ENCODE measurements at regions not wholly inside any gene's neighbourhood (a gene's known extent, or its start where the extent isn't known, plus 50 kb on each side); places are given as distances from the start of the nearest gene placed in this dataset.

DNA sequence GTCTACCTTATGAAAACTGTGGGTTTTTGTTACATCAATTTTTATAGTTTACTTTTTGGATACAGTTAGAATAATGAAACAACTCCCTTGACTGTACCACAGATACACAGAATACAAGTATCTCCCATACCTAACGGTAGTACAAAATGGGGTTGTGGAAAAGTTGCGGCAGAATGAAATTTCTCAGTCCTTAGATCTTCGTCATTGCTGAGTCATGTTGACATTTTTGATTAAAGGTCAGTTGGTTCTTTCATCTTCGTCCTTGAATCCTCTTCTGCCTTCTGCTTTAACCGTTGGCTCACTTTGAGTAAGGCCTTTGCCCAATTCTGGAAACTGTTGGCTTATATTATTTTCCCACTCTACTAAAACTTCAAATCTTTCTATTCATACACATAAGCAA, 75.6 kb downstream of the TRIML1 start:
- no peak overlapping the region for H3K4me3 ChIP-seq (ENCODE audit: low read depth in 2 of 2, low read length in 2 of 2)
- no peaks in the 10 kb centered on the region for H3K36me3 ChIP-seq (ENCODE audit: control insufficient read depth, insufficient read depth, low read length)
- H3K9me3 ChIP-seq (ENCODE audit: control insufficient read depth, insufficient read depth, low read depth, low read length): no peaks in the 10 kb centered on the region
- DNase-seq (ENCODE audit: low read depth, low spot score) (no peak), ATAC-seq (no peak)
- in situ Hi-C loops (cut with HindIII; ENCODE audit: low pct_unique_long_range_greater_than_20kb, low sequenced_read_pairs): no loop called here
- no peaks in the 10 kb centered on the region for H3K4me1 ChIP-seq (ENCODE audit: control insufficient read depth, insufficient read depth, low read length)
- no peak for TF ChIP-seq TCF7L2 (IDR thresholded peaks at IDR 0.05; ENCODE audit: low read depth, low read length)
- TF ChIP-seq, protein P1, sequence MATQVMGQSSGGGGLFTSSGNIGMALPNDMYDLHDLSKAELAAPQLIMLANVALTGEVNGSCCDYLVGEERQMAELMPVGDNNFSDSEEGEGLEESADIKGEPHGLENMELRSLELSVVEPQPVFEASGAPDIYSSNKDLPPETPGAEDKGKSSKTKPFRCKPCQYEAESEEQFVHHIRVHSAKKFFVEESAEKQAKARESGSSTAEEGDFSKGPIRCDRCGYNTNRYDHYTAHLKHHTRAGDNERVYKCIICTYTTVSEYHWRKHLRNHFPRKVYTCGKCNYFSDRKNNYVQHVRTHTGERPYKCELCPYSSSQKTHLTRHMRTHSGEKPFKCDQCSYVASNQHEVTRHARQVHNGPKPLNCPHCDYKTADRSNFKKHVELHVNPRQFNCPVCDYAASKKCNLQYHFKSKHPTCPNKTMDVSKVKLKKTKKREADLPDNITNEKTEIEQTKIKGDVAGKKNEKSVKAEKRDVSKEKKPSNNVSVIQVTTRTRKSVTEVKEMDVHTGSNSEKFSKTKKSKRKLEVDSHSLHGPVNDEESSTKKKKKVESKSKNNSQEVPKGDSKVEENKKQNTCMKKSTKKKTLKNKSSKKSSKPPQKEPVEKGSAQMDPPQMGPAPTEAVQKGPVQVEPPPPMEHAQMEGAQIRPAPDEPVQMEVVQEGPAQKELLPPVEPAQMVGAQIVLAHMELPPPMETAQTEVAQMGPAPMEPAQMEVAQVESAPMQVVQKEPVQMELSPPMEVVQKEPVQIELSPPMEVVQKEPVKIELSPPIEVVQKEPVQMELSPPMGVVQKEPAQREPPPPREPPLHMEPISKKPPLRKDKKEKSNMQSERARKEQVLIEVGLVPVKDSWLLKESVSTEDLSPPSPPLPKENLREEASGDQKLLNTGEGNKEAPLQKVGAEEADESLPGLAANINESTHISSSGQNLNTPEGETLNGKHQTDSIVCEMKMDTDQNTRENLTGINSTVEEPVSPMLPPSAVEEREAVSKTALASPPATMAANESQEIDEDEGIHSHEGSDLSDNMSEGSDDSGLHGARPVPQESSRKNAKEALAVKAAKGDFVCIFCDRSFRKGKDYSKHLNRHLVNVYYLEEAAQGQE (IDR thresholded peaks at IDR 0.05; ENCODE audit: insufficient read depth in 1 of 2, low read depth in 2 of 2, low read length in 1 of 2): no peak
- TF ChIP-seq, protein P2, sequence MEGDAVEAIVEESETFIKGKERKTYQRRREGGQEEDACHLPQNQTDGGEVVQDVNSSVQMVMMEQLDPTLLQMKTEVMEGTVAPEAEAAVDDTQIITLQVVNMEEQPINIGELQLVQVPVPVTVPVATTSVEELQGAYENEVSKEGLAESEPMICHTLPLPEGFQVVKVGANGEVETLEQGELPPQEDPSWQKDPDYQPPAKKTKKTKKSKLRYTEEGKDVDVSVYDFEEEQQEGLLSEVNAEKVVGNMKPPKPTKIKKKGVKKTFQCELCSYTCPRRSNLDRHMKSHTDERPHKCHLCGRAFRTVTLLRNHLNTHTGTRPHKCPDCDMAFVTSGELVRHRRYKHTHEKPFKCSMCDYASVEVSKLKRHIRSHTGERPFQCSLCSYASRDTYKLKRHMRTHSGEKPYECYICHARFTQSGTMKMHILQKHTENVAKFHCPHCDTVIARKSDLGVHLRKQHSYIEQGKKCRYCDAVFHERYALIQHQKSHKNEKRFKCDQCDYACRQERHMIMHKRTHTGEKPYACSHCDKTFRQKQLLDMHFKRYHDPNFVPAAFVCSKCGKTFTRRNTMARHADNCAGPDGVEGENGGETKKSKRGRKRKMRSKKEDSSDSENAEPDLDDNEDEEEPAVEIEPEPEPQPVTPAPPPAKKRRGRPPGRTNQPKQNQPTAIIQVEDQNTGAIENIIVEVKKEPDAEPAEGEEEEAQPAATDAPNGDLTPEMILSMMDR (IDR thresholded peaks at IDR 0.05): no peak
- no peak for TF ChIP-seq POLR2AphosphoS5 (IDR thresholded peaks at IDR 0.05; ENCODE audit: low read depth, low read length)
- no peak for TF ChIP-seq SIN3A (IDR thresholded peaks at IDR 0.05; ENCODE audit: borderline replicate concordance, insufficient read depth, low read depth, low read length)
- no peak overlapping the region for H3K27ac ChIP-seq (ENCODE audit: low read length)
- H3K27me3 ChIP-seq (ENCODE audit: control insufficient read depth, insufficient read depth, low read length): no peaks in the 10 kb centered on the region
- no TSS peak for BruUV-seq (replicated peaks)
- CTCF ChIA-PET: no interaction called here
- intact Hi-C loops (cut with micrococcal nuclease; ENCODE audit: unreplicated experiment): no loop called here
- POLR2A ChIA-PET: no interaction called here

DNA sequence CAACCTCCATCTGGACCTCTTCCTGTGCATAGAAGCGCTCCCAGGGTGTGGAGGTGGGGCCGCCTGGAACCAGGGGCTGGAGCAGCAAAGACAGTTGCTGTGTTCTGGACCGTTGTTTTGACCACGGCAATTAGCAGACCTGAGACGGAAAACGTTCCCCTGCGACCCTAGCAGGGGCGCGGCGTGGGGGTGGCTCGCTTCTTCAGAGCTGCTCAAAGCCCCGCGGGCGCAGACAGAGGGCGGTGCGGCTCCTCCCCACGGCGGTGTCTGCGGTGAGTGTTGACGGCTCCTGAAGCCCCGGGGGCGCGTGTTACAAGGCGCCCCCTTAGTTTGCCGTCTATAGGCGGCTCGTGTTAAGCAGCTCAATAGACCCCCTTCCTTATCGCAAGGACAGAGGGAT, 79.2 kb downstream of the TRIML1 start:
- DNase-seq (ENCODE audit: low read depth, low spot score) (no peak), ATAC-seq (no peak)
- intact Hi-C loops (cut with micrococcal nuclease; ENCODE audit: unreplicated experiment) (no loop called here), in situ Hi-C loops (cut with HindIII; ENCODE audit: low pct_unique_long_range_greater_than_20kb, low sequenced_read_pairs) (no loop called here)
- ChIA-PET CTCF (no interaction called here), POLR2A (no interaction called here)
- no peaks in the 10 kb centered on the region for H3K9me3 ChIP-seq (ENCODE audit: control insufficient read depth, insufficient read depth, low read depth, low read length)
- TF ChIP-seq SIN3A (IDR thresholded peaks at IDR 0.05; ENCODE audit: borderline replicate concordance, insufficient read depth, low read depth, low read length): no peak
- no peak for TF ChIP-seq TCF7L2 (IDR thresholded peaks at IDR 0.05; ENCODE audit: low read depth, low read length)
- TF ChIP-seq, protein P1 (IDR thresholded peaks at IDR 0.05; ENCODE audit: insufficient read depth in 1 of 2, low read depth in 2 of 2, low read length in 1 of 2): no peak
- TF ChIP-seq POLR2AphosphoS5 (IDR thresholded peaks at IDR 0.05; ENCODE audit: low read depth, low read length): no peak
- TF ChIP-seq, protein P2 (IDR thresholded peaks at IDR 0.05): no peak
- no peaks in the 10 kb centered on the region for H3K4me1 ChIP-seq (ENCODE audit: control insufficient read depth, insufficient read depth, low read length)
- no peak overlapping the region for H3K4me3 ChIP-seq (ENCODE audit: low read depth in 2 of 2, low read length in 2 of 2)
- H3K27me3 ChIP-seq (ENCODE audit: control insufficient read depth, insufficient read depth, low read length): no peaks in the 10 kb centered on the region
- no TSS peak for BruUV-seq (replicated peaks)
- no peaks in the 10 kb centered on the region for H3K36me3 ChIP-seq (ENCODE audit: control insufficient read depth, insufficient read depth, low read length)
- no peak overlapping the region for H3K27ac ChIP-seq (ENCODE audit: low read length)
